ENCODE measurements at regions not wholly inside any gene's neighbourhood (a gene's known extent, or its start where the extent isn't known, plus 50 kb on each side); places are given as distances from the start of the nearest gene placed in this dataset.

DNA sequence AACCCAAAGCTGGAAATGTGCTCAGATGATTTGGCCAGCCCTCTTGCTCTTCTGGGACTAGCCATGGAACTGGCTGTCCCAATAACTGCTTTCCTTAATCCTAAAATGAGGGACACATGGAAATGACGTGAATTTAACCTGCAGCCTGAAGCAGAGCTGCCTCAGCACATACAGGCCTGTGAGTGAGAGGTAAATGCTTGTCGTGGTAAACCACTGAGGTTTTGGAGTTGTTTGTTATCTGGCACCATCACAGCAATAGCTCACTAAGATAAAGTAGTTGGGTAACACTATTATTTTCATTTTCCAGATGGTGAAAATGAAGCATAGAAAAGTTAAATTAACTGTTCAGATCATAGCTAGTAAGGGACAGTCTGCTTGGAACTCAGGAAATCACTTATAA, 333.4 kb upstream of the CHD6 start:
- DNase-seq (ENCODE audit: low read depth in 1 of 2, low spot score in 2 of 2) (no peak), FAIRE-seq (no peak)
- Histone ChIP-seq H4K91ac (replicated peaks; ENCODE audit: insufficient read length, low read length) (no peak overlapping the region), H3K23ac (ENCODE audit: insufficient read length) (no peak overlapping the region), H3K4me3 (ENCODE audit: extremely low read depth in 1 of 4, insufficient read depth in 2 of 4, low read depth in 3 of 4, low read length in 4 of 4) (no peak overlapping the region), H3K9ac (replicated peaks in 1 of 4; ENCODE audit: extremely low read depth in 1 of 4, low read depth in 3 of 4, low read length in 3 of 4) (no peak overlapping the region), H3K56ac (replicated peaks; ENCODE audit: insufficient read length, low read depth, low read length) (no peak overlapping the region), H2BK120ac (replicated peaks; ENCODE audit: low read depth, low read length) (no peak overlapping the region), H3K4me2 (ENCODE audit: insufficient read depth in 1 of 2, low read depth in 2 of 2, low read length in 2 of 2) (no peak overlapping the region), H3K27ac (ENCODE audit: low read depth, low read length) (no peak overlapping the region), H3K27me3 (replicated peaks in 1 of 4; ENCODE audit: control insufficient read depth in 3 of 4, extremely low read depth in 1 of 4, insufficient read depth in 3 of 4, low read length in 3 of 4) (no peaks in the 10 kb centered on the region; a peak in 1 of 7 replicates), H2BK5ac (ENCODE audit: low read depth, low read length) (no peak overlapping the region), H3K4ac (replicated peaks; ENCODE audit: insufficient read length, low read depth, low read length) (no peak overlapping the region), H4K20me1 (replicated peaks in 1 of 2; ENCODE audit: control insufficient read depth in 1 of 2, insufficient read depth in 2 of 2, low read length in 2 of 2) (no peaks in the 10 kb centered on the region), H3K9me3 (ENCODE audit: insufficient read depth in 2 of 2, low read depth in 1 of 2, low read length in 1 of 2) (no peaks in the 10 kb centered on the region), H3K36me3 (ENCODE audit: control insufficient read depth in 2 of 4, insufficient read depth in 4 of 4, low read length in 3 of 4) (no peaks in the 10 kb centered on the region), H3K18ac (ENCODE audit: extremely low read depth, low read length) (no peak overlapping the region), H3K14ac (ENCODE audit: insufficient read length) (no peak overlapping the region), H2BK20ac (ENCODE audit: low read length) (no peak overlapping the region), H2BK12ac (ENCODE audit: low read depth, low read length) (no peak overlapping the region), H2AFZ (ENCODE audit: low read length) (0 out of 2 replicates have a peak overlapping the region, but pooled peaks have one; percentile 24), H3K79me1 (ENCODE audit: low read depth, low read length) (no peaks in the 10 kb centered on the region), H3K4me1 (replicated peaks in 1 of 4; ENCODE audit: control insufficient read depth in 3 of 4, insufficient read depth in 4 of 4, low read length in 3 of 4) (no peaks in the 10 kb centered on the region), H2BK15ac (ENCODE audit: low read length) (peak overlapping the region; percentile 14; the same call in 1 of the 2 replicates), H4K8ac (ENCODE audit: extremely low read depth, insufficient read depth, low read length) (no peak overlapping the region), H4K5ac (ENCODE audit: insufficient read length, low read depth, low read length) (no peak overlapping the region), H3K23me2 (ENCODE audit: low read depth, low read length) (no peaks in the 10 kb centered on the region), H3K79me2 (ENCODE audit: control insufficient read depth in 1 of 2, insufficient read depth in 2 of 2, low read length in 2 of 2) (no peaks in the 10 kb centered on the region), H2AK5ac (ENCODE audit: low read depth, low read length) (no peak overlapping the region)
- CTCF ChIA-PET (ENCODE audit: partially characterized antibody): interaction anchor here (1.4 to 5.0 kb wide), 2 partner anchors 205 to 213 kb away, joined by 4 to 28 read pairs; no protein-coding TSS in a partner anchor
- WGBS, 2 experiments (ENCODE audit: extremely low coverage in 1 of 2, insufficient coverage in 1 of 2, insufficient read length in 1 of 2, insufficient replicate concordance in 2 of 2, low coverage in 1 of 2, low lambda C conversion rate in 2 of 2, missing lambda C conversion rate in 1 of 2): 79% methylated on average over 2 of the region's 2 CpGs; no CpG with 5 or more reads in 1 of the 2 experiments
- POLR2A ChIA-PET (ENCODE audit: partially characterized antibody): no interaction called here
- TF ChIP-seq ASH2L (IDR thresholded peaks at IDR 0.05; ENCODE audit: low read length) (no peak), EZH2 (IDR thresholded peaks at IDR 0.05; ENCODE audit: low read depth, low read length, severe bottlenecking) (no peak), TAF7 (optimal IDR thresholded peaks at IDR 0.05; ENCODE audit: borderline replicate concordance, low read depth, low read length) (no peak), SIRT6 (IDR thresholded peaks at IDR 0.05; ENCODE audit: low read length) (no peak), KDM5A (IDR thresholded peaks at IDR 0.05; ENCODE audit: low read length) (no peak), POU5F1 (IDR thresholded peaks at IDR 0.05; ENCODE audit: low read depth, low read length) (no peak), NRF1 (IDR thresholded peaks at IDR 0.05; ENCODE audit: low read depth, low read length) (no peak), SP2 (IDR thresholded peaks at IDR 0.05; ENCODE audit: low read length) (no peak), BACH1 (IDR thresholded peaks at IDR 0.05; ENCODE audit: low read length) (no peak), YY1 (IDR thresholded peaks at IDR 0.05; ENCODE audit: low read depth, low read length) (no peak)
- TF ChIP-seq, protein P1, sequence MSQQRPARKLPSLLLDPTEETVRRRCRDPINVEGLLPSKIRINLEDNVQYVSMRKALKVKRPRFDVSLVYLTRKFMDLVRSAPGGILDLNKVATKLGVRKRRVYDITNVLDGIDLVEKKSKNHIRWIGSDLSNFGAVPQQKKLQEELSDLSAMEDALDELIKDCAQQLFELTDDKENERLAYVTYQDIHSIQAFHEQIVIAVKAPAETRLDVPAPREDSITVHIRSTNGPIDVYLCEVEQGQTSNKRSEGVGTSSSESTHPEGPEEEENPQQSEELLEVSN (IDR thresholded peaks at IDR 0.05): no peak
- TF ChIP-seq, protein P2, sequence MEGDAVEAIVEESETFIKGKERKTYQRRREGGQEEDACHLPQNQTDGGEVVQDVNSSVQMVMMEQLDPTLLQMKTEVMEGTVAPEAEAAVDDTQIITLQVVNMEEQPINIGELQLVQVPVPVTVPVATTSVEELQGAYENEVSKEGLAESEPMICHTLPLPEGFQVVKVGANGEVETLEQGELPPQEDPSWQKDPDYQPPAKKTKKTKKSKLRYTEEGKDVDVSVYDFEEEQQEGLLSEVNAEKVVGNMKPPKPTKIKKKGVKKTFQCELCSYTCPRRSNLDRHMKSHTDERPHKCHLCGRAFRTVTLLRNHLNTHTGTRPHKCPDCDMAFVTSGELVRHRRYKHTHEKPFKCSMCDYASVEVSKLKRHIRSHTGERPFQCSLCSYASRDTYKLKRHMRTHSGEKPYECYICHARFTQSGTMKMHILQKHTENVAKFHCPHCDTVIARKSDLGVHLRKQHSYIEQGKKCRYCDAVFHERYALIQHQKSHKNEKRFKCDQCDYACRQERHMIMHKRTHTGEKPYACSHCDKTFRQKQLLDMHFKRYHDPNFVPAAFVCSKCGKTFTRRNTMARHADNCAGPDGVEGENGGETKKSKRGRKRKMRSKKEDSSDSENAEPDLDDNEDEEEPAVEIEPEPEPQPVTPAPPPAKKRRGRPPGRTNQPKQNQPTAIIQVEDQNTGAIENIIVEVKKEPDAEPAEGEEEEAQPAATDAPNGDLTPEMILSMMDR (IDR thresholded peaks at IDR 0.05; ENCODE audit: control extremely low read depth in 1 of 3, insufficient read depth in 1 of 3, low read depth in 1 of 3, low read length in 3 of 3): no peak

Measured in H1 (cell line).